BE2C (cell line): ENCODE measurements at regions not wholly inside any gene's neighbourhood (a gene's known extent, or its start where the extent isn't known, plus 50 kb on each side); places are given as distances from the start of the nearest gene placed in this dataset.

Experiments
- DNase-seq: peaks from one replicate; pipeline ENCODE4 v3.0.0-alpha.2; 2020
- H3K27me3 ChIP-seq: fragments of 250-450 bp; sonication (Bioruptor Pico); 2 replicates; pipeline ENCODE4 v1.5.1; 2020; ENCODE audit warnings: mild to moderate bottlenecking
- H3K36me3 ChIP-seq: fragments of 250-450 bp; sonication (Bioruptor Pico); 2 replicates; pipeline ENCODE4 v1.5.1; 2020; ENCODE audit warnings: mild to moderate bottlenecking
- H3K4me1 ChIP-seq: fragments of 250-450 bp; sonication (Bioruptor Pico); 2 replicates; pipeline ENCODE4 v1.5.1; 2020
- H3K4me3 ChIP-seq: 2 replicates; pipeline ENCODE4 v1.5.1; 2011; ENCODE audit warnings: low read depth, low read length
- H3K9me3 ChIP-seq: fragments of 250-450 bp; sonication (Bioruptor Pico); 2 replicates; pipeline ENCODE4 v1.5.1; 2020
- CTCF ChIP-seq: IDR thresholded peaks from 2 replicates; pipeline ENCODE4 v1.5.1; 2012; ENCODE audit warnings: mild to moderate bottlenecking, low read depth, low read length

- H3K9me3 ChIP-seq = no peaks in the 10 kb centered on the region
- no peak overlapping the region for H3K4me3 ChIP-seq
- no peak for TF ChIP-seq CTCF
- no peaks in the 10 kb centered on the region for H3K36me3 ChIP-seq
- no peak for DNase-seq
- no peaks in the 10 kb centered on the region for H3K4me1 ChIP-seq
- no peaks in the 10 kb centered on the region for H3K27me3 ChIP-seq
Measured at GRCh38 chr1:219121679-219122078, 52.0 kb upstream of the LYPLAL1 start.

GRCh38 chr1:219123036-219123435 is 50.6 kb upstream of the LYPLAL1 start:
- Histone ChIP-seq H3K36me3 (no peaks in the 10 kb centered on the region), H3K4me3 (no peak overlapping the region), H3K4me1 (peaks cover 3% of the 10 kb centered on the region), H3K27me3 (no peaks in the 10 kb centered on the region), H3K9me3 (no peaks in the 10 kb centered on the region)
- no peak for DNase-seq
- no peak for TF ChIP-seq CTCF
